ENCODE measurements at regions not wholly inside any gene's neighbourhood (a gene's known extent, or its start where the extent isn't known, plus 50 kb on each side); places are given as distances from the start of the nearest gene placed in this dataset.

GRCh38 chr3:193890016-193890897, 245.7 kb upstream of the HES1 start (continued):
- TF ChIP-seq EP300 (IDR thresholded peaks at IDR 0.05; ENCODE audit: borderline replicate concordance in 1 of 2, low read depth in 2 of 2, low read length in 2 of 2) = no peak
- TF ChIP-seq TBP (IDR thresholded peaks at IDR 0.05; ENCODE audit: low read depth, low read length) = no peak
- no peak for TF ChIP-seq CBX8 (IDR thresholded peaks at IDR 0.05; ENCODE audit: borderline replicate concordance, low read depth, low read length)
- TF ChIP-seq POU5F1 (IDR thresholded peaks at IDR 0.05; ENCODE audit: low read depth, low read length) = no peak
- no peak for TF ChIP-seq NANOG (IDR thresholded peaks at IDR 0.05; ENCODE audit: insufficient read depth, low read depth, low read length, poor library complexity, severe bottlenecking)
- TF ChIP-seq POLR2AphosphoS5 (IDR thresholded peaks at IDR 0.05; ENCODE audit: low read depth, low read length) = no peak
- no peak for TF ChIP-seq CREB1 (IDR thresholded peaks at IDR 0.05)
- TF ChIP-seq KDM4A (IDR thresholded peaks at IDR 0.05; ENCODE audit: low read depth, low read length, severe bottlenecking) = no peak

Data from H1 (cell line).